GM19035 (cell line): ENCODE measurements at regions not wholly inside any gene's neighbourhood (a gene's known extent, or its start where the extent isn't known, plus 50 kb on each side); places are given as distances from the start of the nearest gene placed in this dataset.

Experiments
- ATAC-seq: cut with Tn5 transposase; IDR thresholded peaks from one replicate; pipeline ENCODE4 v1.9.1; 2021; ENCODE audit not compliant: unreplicated experiment

DNA sequence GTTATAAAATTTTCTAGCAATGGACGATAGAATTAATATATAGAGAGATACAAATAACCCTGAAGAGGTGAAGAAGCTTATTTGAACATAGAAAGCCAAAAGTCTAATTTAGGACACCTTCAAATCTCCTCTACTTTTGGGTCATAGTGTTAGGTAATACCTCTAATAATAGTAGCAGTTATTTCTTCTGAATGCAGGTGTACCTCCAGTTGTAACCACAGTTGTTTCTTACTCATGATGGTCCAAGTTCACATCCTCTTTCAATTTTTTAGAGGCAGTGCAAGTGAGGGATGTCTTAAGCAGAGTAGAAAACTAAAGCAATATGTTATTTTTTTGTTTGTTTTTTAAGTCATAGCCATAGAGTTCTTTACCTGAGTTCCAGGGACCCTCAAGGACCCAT, 429.5 kb downstream of the CCDC85A start:
- ATAC-seq = no peak

DNA sequence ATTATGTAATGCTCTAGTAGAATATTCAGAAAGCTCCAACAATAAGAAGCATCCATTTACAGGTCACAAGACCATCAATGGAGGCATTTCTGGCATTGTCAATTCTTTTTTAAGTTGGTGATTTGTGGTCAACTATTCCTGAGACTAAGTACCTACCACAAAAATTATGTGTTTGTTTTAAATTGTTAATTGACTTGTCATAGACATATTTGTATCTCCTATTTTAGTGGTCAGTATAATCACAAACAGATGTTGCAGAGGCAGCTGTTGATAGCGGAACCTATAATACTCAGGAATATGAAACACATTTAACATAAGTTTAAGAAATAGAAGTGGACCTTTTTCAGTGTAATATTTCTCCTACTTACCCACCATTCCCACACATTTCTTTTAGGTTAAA, 430.1 kb downstream of the CCDC85A start:
- ATAC-seq = no peak

DNA sequence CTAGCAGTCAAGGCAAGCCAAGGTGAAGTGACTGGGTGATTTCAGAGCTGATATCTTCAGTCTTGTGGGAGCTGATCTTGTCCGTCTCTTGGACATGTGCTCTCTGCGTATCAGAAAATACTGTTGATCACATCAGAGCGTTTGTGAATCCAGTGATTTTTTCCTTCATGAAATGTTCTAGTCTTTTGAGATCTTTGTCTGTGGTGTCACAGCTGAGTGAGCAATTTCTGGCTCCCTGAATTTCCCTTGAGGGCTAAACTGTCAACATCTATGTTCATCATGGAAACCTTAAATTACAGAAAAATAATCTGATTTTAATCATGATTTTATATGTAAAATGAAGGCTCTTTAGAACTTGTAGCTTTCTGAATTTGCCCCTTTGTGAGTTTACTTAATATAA, 432.0 kb downstream of the CCDC85A start:
- no peak for ATAC-seq

DNA sequence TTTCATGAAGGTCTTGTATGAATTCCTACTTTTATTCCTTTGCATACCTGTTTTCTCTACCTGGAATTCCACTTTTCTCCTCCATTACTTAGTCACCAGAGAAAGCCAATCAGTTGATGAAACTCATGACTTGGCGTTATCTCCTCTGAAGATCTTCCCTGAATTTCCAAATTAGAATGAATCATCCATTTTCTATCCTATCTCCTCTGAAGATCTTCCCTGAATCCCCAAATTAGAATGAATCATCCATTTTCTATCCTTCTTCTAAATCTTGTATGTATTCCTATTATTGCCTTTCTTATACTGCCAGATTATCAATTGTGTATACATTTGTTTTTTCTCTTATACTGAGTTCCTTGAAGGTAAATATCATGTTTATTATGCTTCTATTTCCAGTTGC, 440.4 kb downstream of the CCDC85A start:
- ATAC-seq = no peak

DNA sequence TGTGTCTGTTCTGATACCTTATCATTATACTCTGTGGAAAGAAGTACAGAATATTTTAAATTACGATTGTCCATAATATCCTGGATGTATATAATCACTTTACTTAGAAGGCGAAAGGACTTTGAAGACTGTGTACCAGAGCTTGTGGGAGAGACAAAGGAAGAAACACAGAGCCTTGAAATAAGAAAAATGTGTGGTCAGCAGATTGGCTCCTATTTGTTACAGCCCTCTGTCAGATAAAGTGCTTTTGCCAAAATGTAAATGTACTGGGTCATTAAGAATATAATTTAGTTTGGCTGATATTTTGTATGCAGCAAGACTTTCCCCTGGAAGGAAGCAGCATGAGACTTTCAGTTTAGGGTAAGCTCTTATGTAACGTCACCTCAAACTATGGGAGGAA, 443.1 kb downstream of the CCDC85A start:
- no peak for ATAC-seq

DNA sequence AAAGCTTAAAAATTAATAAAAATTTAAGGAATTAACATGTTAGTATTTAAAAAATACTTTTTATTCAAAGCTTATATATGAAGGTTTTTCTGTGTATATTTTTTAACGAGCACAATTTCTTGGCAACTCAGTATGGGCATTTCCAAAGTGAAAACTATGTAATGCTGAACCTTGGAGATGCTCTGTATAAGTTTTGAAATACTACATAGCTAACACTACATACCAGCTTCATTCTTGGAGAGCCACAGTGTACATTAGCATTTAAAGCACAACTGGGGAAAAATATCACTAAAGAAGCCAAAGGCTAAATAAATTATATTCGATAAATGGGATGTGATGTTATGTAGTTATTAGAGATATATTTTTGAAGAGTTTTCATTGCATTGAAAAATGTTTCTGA, 446.5 kb downstream of the CCDC85A start:
- no peak for ATAC-seq

DNA sequence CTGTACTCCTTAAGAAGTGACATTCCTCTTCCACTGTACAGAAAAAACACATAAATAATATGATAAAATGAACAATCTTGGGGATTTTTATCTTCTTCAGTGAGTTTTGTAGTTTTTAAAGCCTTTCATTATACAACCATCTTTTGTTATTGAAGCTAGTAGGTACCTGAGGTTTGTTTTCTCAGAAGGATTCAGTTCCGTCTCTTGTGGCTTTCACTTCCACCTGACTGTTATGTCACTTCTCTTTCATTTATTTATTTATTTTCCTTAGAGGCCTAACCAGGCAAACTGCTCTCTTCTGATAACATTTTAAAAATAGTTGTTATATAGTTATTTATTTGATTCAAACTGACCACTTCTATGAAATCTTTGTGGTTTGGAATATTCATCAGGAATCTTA, 464.2 kb downstream of the CCDC85A start:
- ATAC-seq = no peak

DNA sequence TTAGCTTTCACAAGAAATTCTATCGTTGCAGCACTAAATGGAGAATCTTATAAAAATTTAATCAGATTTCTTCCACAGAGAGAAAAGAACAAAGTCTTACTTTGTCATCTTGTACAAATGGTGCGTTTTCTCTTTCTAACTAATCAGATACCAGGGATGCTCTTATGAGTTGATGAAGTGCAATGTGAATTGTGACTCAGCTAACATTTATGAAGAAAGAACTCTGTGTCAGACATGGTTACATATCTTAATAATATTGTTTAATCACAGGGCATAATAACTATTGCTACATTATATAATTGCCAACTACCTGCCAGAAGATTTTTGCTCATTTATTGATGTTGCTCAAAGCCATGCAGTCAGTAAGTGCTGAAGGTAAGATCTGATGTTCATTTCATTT, 465.0 kb downstream of the CCDC85A start:
- no peak for ATAC-seq

DNA sequence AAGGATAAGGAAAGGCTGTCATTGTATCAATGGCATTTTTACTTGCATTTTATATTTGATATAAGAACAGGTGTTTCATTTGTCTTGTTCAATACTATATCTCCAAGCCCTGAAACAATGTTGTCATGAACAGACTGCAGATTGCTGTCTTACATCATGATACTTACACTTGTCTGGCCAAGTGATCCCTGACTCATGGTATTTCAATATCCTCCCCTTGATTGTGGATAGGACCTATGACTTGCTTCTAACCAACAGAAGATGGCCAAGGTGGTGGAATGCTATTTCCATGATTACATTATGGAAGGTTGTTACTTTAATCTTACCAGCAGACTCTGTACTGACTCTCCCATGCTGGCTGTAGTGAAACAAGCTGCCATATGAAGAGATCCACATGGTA, 471.1 kb downstream of the CCDC85A start:
- ATAC-seq = no peak

DNA sequence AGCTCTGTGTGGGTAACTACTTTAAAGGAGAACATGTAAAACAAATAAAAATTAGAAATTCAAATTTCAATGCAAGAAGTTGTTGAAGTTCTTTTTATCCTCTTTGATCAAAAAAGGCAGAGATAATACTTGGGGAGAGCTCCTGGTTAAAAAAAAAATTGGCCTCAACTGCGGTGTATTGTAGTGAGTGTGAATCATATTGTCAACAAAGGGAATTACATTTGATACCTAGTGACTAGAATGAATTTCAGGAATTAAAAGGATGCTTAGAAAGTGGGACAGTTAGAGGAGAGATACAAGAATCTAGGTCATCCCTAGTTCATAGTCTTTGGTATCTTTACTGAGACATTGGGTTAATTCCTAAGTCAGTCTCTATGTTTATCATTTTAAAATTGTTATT, 473.0 kb downstream of the CCDC85A start:
- no peak for ATAC-seq

DNA sequence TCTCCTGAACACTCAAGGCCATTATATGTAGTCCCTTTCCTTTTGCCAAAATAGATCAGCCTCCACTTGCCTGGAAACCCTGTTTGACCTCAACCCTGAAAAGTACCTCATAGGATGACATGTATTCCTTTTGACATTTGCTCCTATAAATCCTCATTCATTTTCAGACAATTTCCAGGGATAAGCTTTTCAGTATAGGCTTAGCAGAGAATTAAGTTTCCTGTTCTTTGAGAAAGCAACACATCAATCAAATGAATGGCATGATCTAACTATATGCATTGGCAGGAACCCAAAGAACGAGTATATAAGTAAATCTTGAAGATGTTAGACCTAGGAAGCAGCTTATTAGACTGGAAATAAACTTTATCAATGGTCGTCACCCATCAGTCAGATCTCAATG, 483.0 kb downstream of the CCDC85A start:
- ATAC-seq = no peak

DNA sequence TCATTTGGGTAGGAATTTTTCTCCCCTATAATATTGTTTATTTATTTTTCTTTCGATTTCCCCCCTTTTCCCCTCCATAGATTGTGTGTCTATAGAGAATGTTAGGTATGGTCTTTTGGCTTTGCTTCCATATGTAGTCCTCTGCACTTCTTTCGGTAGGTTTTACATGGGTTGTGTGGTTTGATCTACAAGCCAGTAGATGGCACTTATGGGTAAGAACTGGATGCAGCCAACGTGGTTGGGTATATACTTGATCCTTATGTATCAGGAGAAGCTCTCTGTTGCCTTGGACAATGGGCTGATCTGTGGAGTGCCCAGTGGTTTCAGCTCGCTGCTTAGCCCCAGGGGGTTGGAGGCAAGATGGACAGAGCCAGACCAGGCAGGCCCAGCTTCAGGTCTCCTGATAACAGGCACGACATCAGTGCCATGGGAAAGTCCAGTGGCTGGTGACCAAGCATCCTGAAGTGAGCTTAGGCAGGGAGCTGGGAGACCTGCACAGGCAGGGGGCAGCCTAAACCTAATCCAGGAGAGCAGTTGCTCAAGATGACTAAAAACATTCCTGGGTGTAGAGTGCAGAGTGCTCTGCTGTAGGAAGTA, 488.3 kb downstream of the CCDC85A start:
- ATAC-seq = no peak

DNA sequence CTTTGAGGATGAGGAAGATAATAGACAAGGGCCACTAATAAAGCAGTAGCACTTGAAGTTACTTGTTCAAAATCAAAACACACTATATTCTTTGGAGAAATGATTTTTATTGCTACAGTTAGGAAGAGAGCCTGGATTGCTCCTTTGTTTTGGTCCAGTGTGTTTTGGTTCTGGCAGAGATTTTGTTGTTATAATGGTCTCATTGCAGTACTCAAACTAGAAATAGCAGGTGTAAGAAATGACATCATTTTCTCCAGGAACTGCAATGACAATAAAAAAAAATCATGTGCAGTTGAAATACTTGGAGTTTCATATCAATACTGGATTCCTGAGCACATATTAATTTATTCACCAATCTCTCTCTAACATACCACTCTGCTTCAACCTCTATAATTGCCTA, 490.3 kb downstream of the CCDC85A start:
- ATAC-seq = no peak

DNA sequence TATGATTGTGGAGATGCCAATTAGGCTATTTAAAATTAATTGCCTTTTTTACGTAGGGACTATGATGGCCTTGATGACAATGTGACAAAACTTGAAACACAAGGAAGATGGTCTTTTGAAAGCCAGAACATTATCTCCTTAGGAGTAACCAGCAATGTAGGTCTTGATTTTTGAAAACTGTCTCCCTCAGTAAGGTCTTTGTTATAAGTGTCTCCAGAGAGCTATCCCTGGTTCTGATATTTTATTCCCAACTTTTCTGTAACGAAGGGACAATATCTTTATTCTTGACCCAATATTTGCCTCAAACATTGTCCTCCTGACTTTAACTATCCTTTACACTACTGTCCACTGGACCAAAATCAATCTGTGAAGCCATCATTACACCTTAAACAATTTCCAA, 493.2 kb downstream of the CCDC85A start:
- no peak for ATAC-seq

DNA sequence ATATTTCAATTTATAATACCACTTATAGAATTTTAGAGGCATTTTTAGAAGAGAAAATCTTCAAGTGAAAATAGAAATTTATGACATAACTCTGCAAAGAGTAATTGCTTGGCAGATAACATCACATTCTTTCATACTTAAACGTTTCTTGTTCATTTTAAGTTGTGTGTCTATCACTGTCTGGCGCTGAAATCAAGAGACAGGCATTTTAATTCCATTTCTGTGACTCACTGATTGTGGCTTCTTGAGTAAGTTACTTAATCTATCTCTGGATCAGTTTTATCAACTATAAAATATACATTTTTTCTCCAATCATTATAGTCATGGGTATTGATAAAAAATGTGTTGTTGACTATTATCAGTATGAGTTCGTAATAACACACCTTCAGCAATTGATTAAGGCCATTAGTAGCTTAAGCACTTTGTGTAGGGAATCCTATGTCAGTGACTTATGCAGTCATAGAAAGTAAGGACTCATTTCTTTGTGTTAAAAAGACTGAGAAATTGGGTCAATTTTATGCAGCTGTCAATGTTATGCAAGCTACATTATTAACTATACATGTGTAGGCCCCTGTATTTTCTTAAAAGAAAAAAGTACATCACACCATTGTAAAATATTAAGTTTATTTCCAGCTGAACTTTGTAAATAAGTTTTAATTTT, 497.3 kb downstream of the CCDC85A start:
- ATAC-seq = no peak

DNA sequence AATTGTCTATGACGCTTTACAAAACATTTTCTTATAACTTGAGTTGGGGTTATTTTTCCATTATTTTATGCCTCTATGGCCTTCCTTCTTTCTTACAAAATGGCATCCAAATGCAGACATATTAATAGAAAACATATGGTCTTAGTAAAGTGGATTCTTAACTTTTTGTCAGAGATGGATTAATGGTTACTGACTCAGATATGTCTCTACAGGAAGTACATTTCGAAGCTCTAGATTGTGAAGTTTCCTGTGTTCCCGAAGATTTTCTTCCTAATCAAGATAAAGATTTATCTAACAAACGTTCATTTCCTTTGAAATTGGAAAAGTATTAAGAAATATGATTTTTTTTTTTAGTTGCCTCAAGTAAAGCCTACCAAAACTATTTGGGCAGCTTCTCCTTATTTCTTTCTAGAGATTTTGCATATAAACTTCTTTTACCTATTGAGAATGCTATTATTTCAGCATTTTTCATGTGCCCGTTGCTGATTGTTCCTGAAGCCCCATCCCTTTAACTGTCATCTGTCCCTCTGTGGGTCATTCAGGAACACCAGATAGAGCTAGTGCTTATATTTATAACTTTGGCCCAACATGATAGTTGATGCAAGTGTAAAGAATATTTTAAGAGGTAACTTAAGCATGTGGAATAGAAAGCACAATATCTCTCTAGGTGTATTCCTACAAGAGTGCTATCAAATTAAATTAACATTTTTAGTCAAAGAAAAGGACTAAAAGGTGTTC, 498.0 kb downstream of the CCDC85A start:
- ATAC-seq = no peak

DNA sequence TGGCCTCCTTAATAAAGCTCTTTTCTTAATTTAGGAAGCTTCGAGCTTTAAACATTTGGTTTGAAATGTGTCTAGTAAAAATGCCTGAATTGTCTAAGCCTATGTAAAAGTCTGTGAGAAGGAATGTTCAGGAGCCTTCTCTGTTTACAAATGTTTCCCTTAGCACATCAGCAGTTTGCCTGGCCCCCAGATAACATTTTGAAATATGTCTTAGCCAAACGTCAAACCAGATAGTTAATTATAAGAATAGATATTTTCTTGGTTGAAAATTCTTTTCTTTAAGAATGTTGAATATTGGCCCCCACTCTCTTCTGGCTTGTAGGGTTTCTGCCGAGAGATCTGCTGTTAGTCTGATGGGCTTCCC, 498.6 kb downstream of the CCDC85A start:
- ATAC-seq = no peak

DNA sequence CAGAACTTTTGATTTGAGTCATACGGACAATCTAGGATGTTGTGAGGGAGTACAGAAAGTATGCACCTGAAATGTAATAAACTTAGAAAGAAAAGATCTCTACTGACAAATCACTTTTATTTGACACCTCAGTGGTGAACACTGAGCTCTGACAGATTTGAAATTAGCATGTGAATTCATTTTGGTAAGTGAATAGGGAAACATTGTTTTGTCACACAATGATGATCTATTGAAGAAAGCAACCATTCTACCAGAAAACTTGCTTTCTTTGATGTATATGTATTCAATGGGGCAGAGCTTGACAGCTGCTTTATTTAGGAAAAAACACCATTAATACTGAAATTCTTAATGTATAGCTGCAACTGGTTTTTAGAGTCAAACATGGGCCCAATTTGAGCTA, 500.5 kb downstream of the CCDC85A start:
- no peak for ATAC-seq

DNA sequence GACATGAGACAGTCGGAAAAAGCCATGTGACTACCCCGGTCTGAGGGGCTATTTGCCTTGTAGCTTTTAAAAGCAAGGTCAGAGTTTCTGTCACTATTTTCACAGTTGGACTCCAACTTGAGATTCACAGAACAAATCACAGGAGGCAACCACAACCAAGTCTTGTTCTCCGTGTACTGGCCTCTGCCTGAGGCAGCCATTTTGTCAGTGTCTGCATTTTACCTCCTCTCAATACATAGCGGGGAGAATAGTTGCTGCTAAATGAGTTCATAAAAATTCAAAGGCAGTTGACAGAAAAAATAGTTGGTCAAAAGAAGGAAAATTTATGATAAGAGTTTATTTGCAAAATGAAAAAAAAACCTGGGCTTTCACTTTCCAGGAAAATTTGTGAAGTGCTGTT, 501.4 kb downstream of the CCDC85A start:
- ATAC-seq = no peak

DNA sequence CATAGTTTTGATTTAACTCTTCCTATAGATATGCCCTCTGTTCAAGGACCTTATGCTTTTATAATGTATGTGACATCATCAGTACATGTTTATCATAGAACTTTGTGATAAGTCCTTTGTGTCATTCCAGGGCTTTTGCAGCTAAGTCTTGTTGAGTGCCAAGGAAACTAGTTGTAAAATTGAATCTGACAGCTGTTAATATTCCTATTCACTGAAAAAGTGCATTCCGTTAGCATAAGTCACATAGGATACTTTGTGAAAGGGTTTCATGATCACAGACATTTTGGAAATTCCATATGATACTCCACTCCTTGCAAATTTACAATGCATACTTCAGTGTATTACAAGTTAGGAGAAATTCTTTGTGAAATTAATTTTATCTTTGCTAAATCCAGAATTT, 503.4 kb downstream of the CCDC85A start:
- no peak for ATAC-seq

DNA sequence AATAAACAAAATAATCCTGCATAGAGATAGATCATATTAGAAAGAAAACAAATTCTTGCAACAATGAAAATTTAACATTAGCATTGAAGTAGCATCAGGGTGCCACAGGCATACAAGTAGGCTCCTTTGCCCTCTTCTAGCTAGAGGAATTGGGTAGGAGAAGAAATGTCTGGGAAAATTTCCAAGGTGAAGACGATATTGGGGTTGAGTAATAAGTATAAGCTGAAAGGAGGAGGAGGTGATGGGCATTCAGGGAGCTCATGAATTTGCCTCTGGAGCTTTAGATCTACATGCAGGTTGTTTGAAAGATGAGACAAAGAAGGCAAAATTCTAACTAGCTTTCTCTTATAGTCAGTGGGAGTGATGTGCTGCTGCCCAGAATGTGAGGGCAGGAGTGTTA, 504.9 kb downstream of the CCDC85A start:
- no peak for ATAC-seq

DNA sequence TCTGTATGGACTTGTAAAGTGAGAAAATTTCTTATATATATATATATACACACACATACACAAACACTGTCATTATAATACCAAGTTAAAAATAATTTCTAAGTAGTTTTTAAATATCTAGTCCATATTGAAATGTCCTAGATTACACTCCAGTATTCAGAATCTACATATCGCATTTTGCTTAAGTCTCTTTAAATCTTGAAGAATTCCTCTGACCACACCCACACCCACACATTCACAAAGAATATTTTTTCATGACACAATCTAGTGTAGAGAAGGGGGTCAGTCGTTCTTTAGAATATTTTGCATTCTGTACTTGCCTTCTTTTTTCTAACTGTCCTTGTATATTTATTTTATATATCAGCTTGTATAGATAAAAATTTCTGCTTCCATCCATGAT, 509.7 kb downstream of the CCDC85A start:
- ATAC-seq = no peak

DNA sequence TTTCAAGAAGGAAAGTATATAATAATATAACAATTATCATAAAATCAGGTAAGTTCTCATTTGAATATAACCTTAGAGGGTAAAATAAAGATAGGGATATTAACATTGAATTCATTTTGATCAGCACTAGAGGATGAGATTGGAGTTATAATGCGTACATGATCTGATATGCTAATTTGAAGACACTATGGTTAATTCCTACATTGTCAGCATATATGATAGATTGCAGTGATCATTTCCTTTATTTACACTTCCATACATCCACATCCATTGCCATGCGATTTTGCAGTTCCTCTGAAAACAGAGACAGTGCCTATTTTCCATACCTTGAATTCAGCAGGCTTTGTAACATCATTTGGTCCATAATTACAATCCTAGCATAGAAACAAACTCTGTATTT, 519.2 kb downstream of the CCDC85A start:
- no peak for ATAC-seq
